GM12872 (cell line): ENCODE measurements at regions not wholly inside any gene's neighbourhood (a gene's known extent, or its start where the extent isn't known, plus 50 kb on each side); places are given as distances from the start of the nearest gene placed in this dataset.

Experiments used
- TF ChIP-seq, protein P1 (sequence below): IDR thresholded peaks from 3 replicates; pipeline ENCODE4 v1.5.1; 2011; ENCODE audit warnings: low read depth, mild to moderate bottlenecking, low read length, moderate library complexity; ENCODE audit not compliant: insufficient read depth

DNA sequence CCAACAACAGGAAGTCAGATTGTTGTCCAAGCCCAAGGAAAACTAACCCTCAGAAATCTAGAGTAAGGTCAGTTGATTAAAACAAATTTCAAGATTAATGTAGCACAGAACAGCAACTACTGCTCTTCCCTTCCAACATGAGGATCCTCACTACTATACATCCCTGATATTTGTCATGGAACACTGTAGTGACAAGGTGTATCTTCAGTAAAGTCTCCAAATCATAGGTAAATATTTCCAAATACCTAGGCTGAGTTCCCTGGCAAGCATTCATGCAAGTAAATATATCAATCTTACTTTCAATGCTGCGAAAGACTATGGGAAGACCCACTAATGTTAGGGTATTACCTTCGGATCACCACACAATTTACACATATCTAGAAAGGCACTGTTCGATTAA is 986.9 kb upstream of the ARRDC3 start:
- TF ChIP-seq, protein P1, sequence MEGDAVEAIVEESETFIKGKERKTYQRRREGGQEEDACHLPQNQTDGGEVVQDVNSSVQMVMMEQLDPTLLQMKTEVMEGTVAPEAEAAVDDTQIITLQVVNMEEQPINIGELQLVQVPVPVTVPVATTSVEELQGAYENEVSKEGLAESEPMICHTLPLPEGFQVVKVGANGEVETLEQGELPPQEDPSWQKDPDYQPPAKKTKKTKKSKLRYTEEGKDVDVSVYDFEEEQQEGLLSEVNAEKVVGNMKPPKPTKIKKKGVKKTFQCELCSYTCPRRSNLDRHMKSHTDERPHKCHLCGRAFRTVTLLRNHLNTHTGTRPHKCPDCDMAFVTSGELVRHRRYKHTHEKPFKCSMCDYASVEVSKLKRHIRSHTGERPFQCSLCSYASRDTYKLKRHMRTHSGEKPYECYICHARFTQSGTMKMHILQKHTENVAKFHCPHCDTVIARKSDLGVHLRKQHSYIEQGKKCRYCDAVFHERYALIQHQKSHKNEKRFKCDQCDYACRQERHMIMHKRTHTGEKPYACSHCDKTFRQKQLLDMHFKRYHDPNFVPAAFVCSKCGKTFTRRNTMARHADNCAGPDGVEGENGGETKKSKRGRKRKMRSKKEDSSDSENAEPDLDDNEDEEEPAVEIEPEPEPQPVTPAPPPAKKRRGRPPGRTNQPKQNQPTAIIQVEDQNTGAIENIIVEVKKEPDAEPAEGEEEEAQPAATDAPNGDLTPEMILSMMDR, result no peak

DNA sequence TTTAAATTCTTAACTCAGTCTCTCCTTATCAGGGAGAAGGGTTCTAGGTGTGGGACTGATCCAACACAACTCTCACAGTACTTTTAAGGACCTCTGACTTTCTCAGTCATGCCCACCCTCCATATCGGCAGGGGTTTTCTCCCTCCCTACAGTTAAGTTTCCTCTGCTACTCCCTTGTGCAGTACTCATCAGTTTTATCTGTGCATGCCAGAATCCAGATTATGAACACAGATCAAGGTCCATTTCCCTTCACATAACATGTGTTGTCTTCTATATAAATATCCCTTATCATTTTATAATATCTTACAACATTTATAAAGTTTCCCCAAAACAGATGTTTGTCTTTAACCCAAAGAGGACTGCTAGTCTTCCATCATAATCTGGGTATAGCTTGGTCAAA is 986.5 kb upstream of the ARRDC3 start:
- TF ChIP-seq, protein P1, result no peak

DNA sequence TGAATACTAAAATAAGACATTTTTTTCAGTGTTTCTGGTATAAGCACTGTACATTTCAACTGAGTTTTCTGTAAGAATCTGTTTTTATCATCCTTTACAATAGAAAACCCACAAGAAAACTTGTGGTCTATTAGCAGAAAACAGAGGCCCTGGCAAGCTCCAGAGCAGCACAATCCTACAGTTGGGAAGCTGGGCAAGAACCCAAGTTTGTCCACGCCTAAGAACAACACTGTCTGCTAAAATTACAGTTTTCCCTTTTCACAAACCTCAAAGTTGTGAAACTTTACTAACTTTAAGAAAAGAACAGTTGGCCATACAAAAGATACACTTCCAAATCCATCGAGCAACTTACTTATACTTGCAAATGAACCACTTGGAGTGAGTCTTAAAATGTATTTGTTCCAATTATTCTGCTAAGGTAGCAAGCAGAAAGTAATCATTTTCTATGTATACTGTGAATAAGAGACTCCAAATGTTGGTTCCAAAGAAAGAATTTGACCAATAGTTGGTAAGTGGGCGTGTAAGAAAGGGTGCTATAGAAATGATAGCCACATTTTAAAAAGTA is 982.0 kb upstream of the ARRDC3 start:
- TF ChIP-seq, protein P1, result no peak

DNA sequence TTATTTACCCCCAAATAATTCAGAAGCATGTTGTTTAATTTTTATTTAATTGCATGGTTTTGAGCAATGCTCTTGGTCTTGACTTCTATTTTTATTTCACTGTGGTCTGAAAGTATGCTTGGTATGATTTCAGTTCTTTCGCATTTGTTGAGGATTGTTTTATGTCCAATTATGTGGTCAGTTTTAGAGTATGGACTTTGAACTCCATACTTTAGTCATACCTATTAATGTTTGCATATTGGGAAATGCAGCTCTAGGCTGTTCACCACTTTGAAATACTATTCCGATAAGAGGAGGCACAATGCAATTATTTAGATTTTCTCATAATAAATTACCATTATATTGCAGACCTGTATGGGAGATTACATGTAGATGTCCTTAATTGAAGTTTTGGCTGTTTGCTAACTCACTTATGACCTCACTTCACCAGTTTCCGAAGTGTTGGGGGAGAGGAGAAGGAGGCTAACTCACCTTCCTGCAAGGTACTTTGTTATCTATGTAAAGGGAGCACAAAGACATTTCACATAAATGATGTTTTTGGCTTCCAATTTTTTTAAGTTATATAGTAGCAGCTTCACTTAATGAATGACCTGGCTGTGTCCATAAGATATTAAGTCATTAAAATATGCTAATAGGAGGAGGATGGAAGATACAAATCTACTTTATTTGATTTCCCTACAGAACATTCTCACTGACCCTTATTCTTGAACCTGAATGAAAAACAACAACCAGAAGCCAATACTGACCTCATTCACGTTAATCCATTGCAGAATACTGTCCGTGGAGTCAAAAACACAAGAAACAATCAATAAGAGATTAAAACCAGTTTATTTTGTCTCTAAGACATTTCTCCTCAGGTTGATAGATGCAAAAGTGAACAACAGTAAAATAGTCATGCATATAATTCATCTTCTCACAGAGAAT is 970.3 kb upstream of the ARRDC3 start:
- TF ChIP-seq, protein P1, result no peak

DNA sequence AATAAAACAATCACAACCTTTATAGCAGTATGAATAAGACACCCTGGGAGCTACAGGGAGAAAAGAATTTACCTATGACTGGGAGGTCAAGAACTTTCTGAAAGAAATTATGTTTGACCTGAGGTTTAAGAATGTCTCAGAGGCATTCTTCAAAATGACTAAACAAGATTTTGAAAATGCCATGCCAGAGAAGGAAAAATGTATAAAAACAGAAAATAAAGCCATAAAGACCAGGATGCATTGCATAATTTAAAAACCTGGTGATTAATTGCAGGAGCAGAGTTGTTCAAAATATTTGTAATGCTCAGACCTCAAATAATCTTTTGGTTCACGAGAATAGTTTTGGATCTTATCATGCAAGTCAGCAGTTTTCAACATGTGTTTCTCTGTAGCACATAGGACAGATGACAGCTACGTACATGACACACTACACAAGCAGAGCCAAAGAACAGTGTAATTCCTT is 954.7 kb upstream of the ARRDC3 start:
- TF ChIP-seq, protein P1, result no peak

DNA sequence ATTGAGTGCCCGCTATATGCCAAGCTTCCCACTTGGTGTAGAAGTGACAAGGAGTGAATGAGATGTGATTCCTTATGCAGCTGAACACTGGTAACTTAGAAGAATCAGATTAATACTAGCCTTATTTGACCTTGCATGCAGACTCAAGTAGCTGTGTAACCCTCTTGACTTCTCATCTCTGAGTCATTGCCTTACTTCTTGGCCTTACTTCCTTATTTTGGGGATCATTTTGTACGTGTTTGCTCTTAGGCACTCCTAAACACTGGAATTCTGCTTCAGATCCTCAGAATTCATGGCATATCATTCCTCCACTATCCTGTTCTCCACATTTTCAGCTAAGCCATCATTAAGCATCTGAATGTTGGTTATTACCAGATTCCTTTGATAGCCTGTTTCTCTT is 948.9 kb upstream of the ARRDC3 start:
- TF ChIP-seq, protein P1, result no peak

DNA sequence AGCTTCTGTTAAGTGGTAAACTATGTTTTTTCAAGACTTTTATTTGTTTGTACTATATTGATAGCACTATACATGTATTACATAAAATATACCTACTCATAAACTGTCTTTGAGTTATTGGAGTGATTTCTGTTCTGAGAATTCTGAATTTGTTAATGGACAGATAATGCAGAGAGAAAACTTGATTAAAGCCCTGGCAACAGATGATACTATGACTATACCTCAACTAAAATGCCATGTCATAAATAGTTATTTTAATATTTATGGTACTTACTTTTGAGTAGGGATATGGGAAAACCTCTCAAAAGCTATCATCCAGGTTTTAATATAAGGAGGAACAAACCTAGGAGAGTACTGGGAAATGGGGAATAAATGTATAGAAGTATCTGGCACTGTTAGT is 947.2 kb upstream of the ARRDC3 start:
- TF ChIP-seq, protein P1, result no peak
